ENCODE measurements at regions not wholly inside any gene's neighbourhood (a gene's known extent, or its start where the extent isn't known, plus 50 kb on each side); places are given as distances from the start of the nearest gene placed in this dataset.
A peak's percentile ranks its signal among the peaks of the same experiment; 100 is the strongest.
"Not testable (repeated sequence)": the region's sequence is repeated elsewhere in the genome, so short reads cannot be mapped to it uniquely, and the experiment has no call there.

GRCh38 chr7:76924756-76925155 is 107.4 kb downstream of the SPDYE17 start:
- not testable (repeated sequence) for ATAC-seq (ENCODE audit: low read depth); H3K27ac ChIP-seq (ENCODE audit: poor library complexity, severe bottlenecking); H3K36me3 ChIP-seq (ENCODE audit: low read depth); H3K9me3 ChIP-seq (ENCODE audit: severe bottlenecking); H3K4me3 ChIP-seq (ENCODE audit: severe bottlenecking); H3K27me3 ChIP-seq (ENCODE audit: insufficient read depth, poor library complexity, severe bottlenecking); H3K4me1 ChIP-seq (ENCODE audit: insufficient read depth, poor library complexity, severe bottlenecking); DNase-seq (ENCODE audit: low spot score)
- peak; percentile 16 for TF ChIP-seq CTCF (IDR thresholded peaks at IDR 0.05; ENCODE audit: poor library complexity, severe bottlenecking)

GRCh38 chr7:76918619-76919018 is 113.5 kb downstream of the SPDYE17 start:
- not testable (repeated sequence) for H3K36me3 ChIP-seq (ENCODE audit: low read depth); H3K9me3 ChIP-seq (ENCODE audit: severe bottlenecking); H3K27ac ChIP-seq (ENCODE audit: poor library complexity, severe bottlenecking); H3K4me3 ChIP-seq (ENCODE audit: severe bottlenecking); ATAC-seq (ENCODE audit: low read depth); DNase-seq (ENCODE audit: low spot score); H3K4me1 ChIP-seq (ENCODE audit: insufficient read depth, poor library complexity, severe bottlenecking); H3K27me3 ChIP-seq (ENCODE audit: insufficient read depth, poor library complexity, severe bottlenecking)

GRCh38 chr7:76914361-76914760 is 117.8 kb downstream of the SPDYE17 start:
- not testable (repeated sequence) for H3K4me3 ChIP-seq (ENCODE audit: severe bottlenecking); H3K27me3 ChIP-seq (ENCODE audit: insufficient read depth, poor library complexity, severe bottlenecking); H3K9me3 ChIP-seq (ENCODE audit: severe bottlenecking); H3K36me3 ChIP-seq (ENCODE audit: low read depth); H3K4me1 ChIP-seq (ENCODE audit: insufficient read depth, poor library complexity, severe bottlenecking); ATAC-seq (ENCODE audit: low read depth); DNase-seq (ENCODE audit: low spot score); H3K27ac ChIP-seq (ENCODE audit: poor library complexity, severe bottlenecking)

GRCh38 chr7:76912011-76912814 is 119.9 kb downstream of the SPDYE17 start:
- not testable (repeated sequence) for H3K9me3 ChIP-seq (ENCODE audit: severe bottlenecking); H3K27ac ChIP-seq (ENCODE audit: poor library complexity, severe bottlenecking); H3K27me3 ChIP-seq (ENCODE audit: insufficient read depth, poor library complexity, severe bottlenecking); H3K4me3 ChIP-seq (ENCODE audit: severe bottlenecking); DNase-seq (ENCODE audit: low spot score); ATAC-seq (ENCODE audit: low read depth); H3K4me1 ChIP-seq (ENCODE audit: insufficient read depth, poor library complexity, severe bottlenecking); H3K36me3 ChIP-seq (ENCODE audit: low read depth)

- H3K9me3 ChIP-seq (ENCODE audit: severe bottlenecking); H3K27ac ChIP-seq (ENCODE audit: poor library complexity, severe bottlenecking); H3K27me3 ChIP-seq (ENCODE audit: insufficient read depth, poor library complexity, severe bottlenecking); ATAC-seq (ENCODE audit: low read depth); DNase-seq (ENCODE audit: low spot score); H3K4me3 ChIP-seq (ENCODE audit: severe bottlenecking); H3K4me1 ChIP-seq (ENCODE audit: insufficient read depth, poor library complexity, severe bottlenecking); H3K36me3 ChIP-seq (ENCODE audit: low read depth): not testable (repeated sequence)
Measured at GRCh38 chr7:76904688-76905087, 127.5 kb downstream of the SPDYE17 start.

- H3K27ac ChIP-seq (ENCODE audit: poor library complexity, severe bottlenecking); DNase-seq (ENCODE audit: low spot score); H3K4me1 ChIP-seq (ENCODE audit: insufficient read depth, poor library complexity, severe bottlenecking); H3K4me3 ChIP-seq (ENCODE audit: severe bottlenecking); H3K27me3 ChIP-seq (ENCODE audit: insufficient read depth, poor library complexity, severe bottlenecking); ATAC-seq (ENCODE audit: low read depth); H3K36me3 ChIP-seq (ENCODE audit: low read depth); H3K9me3 ChIP-seq (ENCODE audit: severe bottlenecking): not testable (repeated sequence)
Measured at GRCh38 chr7:76901944-76902710, 130.0 kb downstream of the SPDYE17 start.

- not testable (repeated sequence) for H3K27me3 ChIP-seq (ENCODE audit: insufficient read depth, poor library complexity, severe bottlenecking); ATAC-seq (ENCODE audit: low read depth); H3K36me3 ChIP-seq (ENCODE audit: low read depth); H3K9me3 ChIP-seq (ENCODE audit: severe bottlenecking); DNase-seq (ENCODE audit: low spot score); H3K4me3 ChIP-seq (ENCODE audit: severe bottlenecking); H3K27ac ChIP-seq (ENCODE audit: poor library complexity, severe bottlenecking); H3K4me1 ChIP-seq (ENCODE audit: insufficient read depth, poor library complexity, severe bottlenecking)
Measured at GRCh38 chr7:76898807-76899206, 133.4 kb downstream of the SPDYE17 start.

- not testable (repeated sequence) for H3K9me3 ChIP-seq (ENCODE audit: severe bottlenecking); H3K27me3 ChIP-seq (ENCODE audit: insufficient read depth, poor library complexity, severe bottlenecking); H3K36me3 ChIP-seq (ENCODE audit: low read depth); H3K4me1 ChIP-seq (ENCODE audit: insufficient read depth, poor library complexity, severe bottlenecking); H3K27ac ChIP-seq (ENCODE audit: poor library complexity, severe bottlenecking); DNase-seq (ENCODE audit: low spot score); H3K4me3 ChIP-seq (ENCODE audit: severe bottlenecking)
- ATAC-seq (ENCODE audit: low read depth): peak; percentile 14; the same call in 1 of the 3 replicates
Measured at GRCh38 chr7:76897007-76897406, 135.2 kb downstream of the SPDYE17 start.

- H3K27ac ChIP-seq (ENCODE audit: poor library complexity, severe bottlenecking): not testable (repeated sequence)
Measured at GRCh38 chr7:76895696-76896095, 136.5 kb downstream of the SPDYE17 start.

GRCh38 chr7:76891771-76892170 is 140.4 kb downstream of the SPDYE17 start:
- not testable (repeated sequence) for H3K4me3 ChIP-seq (ENCODE audit: severe bottlenecking); H3K9me3 ChIP-seq (ENCODE audit: severe bottlenecking); H3K36me3 ChIP-seq (ENCODE audit: low read depth); H3K27me3 ChIP-seq (ENCODE audit: insufficient read depth, poor library complexity, severe bottlenecking); DNase-seq (ENCODE audit: low spot score); H3K27ac ChIP-seq (ENCODE audit: poor library complexity, severe bottlenecking); H3K4me1 ChIP-seq (ENCODE audit: insufficient read depth, poor library complexity, severe bottlenecking); ATAC-seq (ENCODE audit: low read depth)

More at GRCh38 chr7:76895696-76896095, 136.5 kb downstream of the SPDYE17 start:
- H3K27me3 ChIP-seq (ENCODE audit: insufficient read depth, poor library complexity, severe bottlenecking); ATAC-seq (ENCODE audit: low read depth); DNase-seq (ENCODE audit: low spot score); H3K4me3 ChIP-seq (ENCODE audit: severe bottlenecking); H3K9me3 ChIP-seq (ENCODE audit: severe bottlenecking); H3K4me1 ChIP-seq (ENCODE audit: insufficient read depth, poor library complexity, severe bottlenecking); H3K36me3 ChIP-seq (ENCODE audit: low read depth): not testable (repeated sequence)
